Right lobe of liver (tissue), 4 donors: ENCODE measurements at regions not wholly inside any gene's neighbourhood (a gene's known extent, or its start where the extent isn't known, plus 50 kb on each side); places are given as distances from the start of the nearest gene placed in this dataset.

Source experiments
- CTCF ChIP-seq, 4 donors: fragments of 200-600 bp in 3 of 4; fragments of 450-650 bp in 1 of 4; IDR thresholded peaks; one replicate each; pipeline versions ENCODE4 v1.5.1 to v1.8.0; 2016 to 2022; ENCODE audit warnings: antibody characterized with exemption in 4 of 4, mild to moderate bottlenecking in 2 of 4
- POLR2A ChIP-seq: fragments of 450-650 bp; IDR thresholded peaks from one replicate; pipeline ENCODE4 v1.6.1; 2017; ENCODE audit warnings: antibody characterized with exemption, mild to moderate bottlenecking
- donor health status: DM: no; HTN: no; CAD: no.
- donor health status: DM: no; HTN: no; CAD: no.
- donor health status: DM: no; HTN: yes; CAD: no.

GRCh38 chrX:16060252-16060651 lies 63.1 kb upstream of the GRPR start:
- TF ChIP-seq CTCF (IDR thresholded peaks at IDR 0.05) (no peak), POLR2A (no peak)
